Suppressor macrophage treated with lipopolysaccharide for 4 hours (primary cell): ENCODE measurements at regions not wholly inside any gene's neighbourhood (a gene's known extent, or its start where the extent isn't known, plus 50 kb on each side); places are given as distances from the start of the nearest gene placed in this dataset.
"Not testable (repeated sequence)": the region's sequence is repeated elsewhere in the genome, so short reads cannot be mapped to it uniquely, and the experiment has no call there.

Source experiments
- DNase-seq: peaks from one replicate; pipeline ENCODE4 v3.0.0-alpha.2; 2020

- DNase-seq, result peak; percentile 32
Measured at GRCh38 chr18:35770376-35771014, 189.0 kb downstream of the GALNT1 start.

- no peak for DNase-seq
Measured at GRCh38 chr18:35771172-35771571, 189.6 kb downstream of the GALNT1 start.

- DNase-seq, result no peak
Measured at GRCh38 chr18:35775887-35776286, 194.3 kb downstream of the GALNT1 start.

- no peak for DNase-seq
Measured at GRCh38 chr18:35776473-35776872, 194.9 kb downstream of the GALNT1 start.

GRCh38 chr18:35777039-35777438 is 195.4 kb upstream of the RMP24 start:
- DNase-seq, result no peak

- no peak for DNase-seq
Measured at GRCh38 chr18:35778850-35779627, 193.4 kb upstream of the RMP24 start.

GRCh38 chr18:35780937-35781336 is 191.5 kb upstream of the RMP24 start:
- no peak for DNase-seq

GRCh38 chr18:35782926-35783325 is 189.6 kb upstream of the RMP24 start:
- no peak for DNase-seq

- DNase-seq, result no peak
Measured at GRCh38 chr18:35786365-35787042, 186.0 kb upstream of the RMP24 start.

- DNase-seq, result no peak
Measured at GRCh38 chr18:35789543-35789942, 182.9 kb upstream of the RMP24 start.

GRCh38 chr18:35797948-35798347 is 174.5 kb upstream of the RMP24 start:
- no peak for DNase-seq

GRCh38 chr18:35803551-35803950 is 168.9 kb upstream of the RMP24 start:
- no peak for DNase-seq

GRCh38 chr18:35804377-35804776 is 168.1 kb upstream of the RMP24 start:
- no peak for DNase-seq

- DNase-seq, result no peak
Measured at GRCh38 chr18:35807811-35808335, 164.6 kb upstream of the RMP24 start.

- peak; percentile 33 for DNase-seq
Measured at GRCh38 chr18:35808796-35809195, 163.7 kb upstream of the RMP24 start.

GRCh38 chr18:35810520-35810919 is 162.0 kb upstream of the RMP24 start:
- peak; percentile 56 for DNase-seq

GRCh38 chr18:35811896-35812295 is 160.6 kb upstream of the RMP24 start:
- DNase-seq, result peak; percentile 91

- DNase-seq, result not testable (repeated sequence)
Measured at GRCh38 chr18:35815011-35815410, 157.5 kb upstream of the RMP24 start.

GRCh38 chr18:35816003-35816402 is 156.5 kb upstream of the RMP24 start:
- DNase-seq, result no peak

- no peak for DNase-seq
Measured at GRCh38 chr18:35817604-35818352, 154.7 kb upstream of the RMP24 start.

GRCh38 chr18:35818353-35818667 is 154.2 kb upstream of the RMP24 start:
- no peak for DNase-seq

- DNase-seq, result peak; percentile 73
Measured at GRCh38 chr18:35822413-35822812, 150.1 kb upstream of the RMP24 start.

- DNase-seq, result no peak
Measured at GRCh38 chr18:35826477-35826876, 146.0 kb upstream of the RMP24 start.
